Jurkat, Clone E6-1 (cell line): ENCODE measurements at regions not wholly inside any gene's neighbourhood (a gene's known extent, or its start where the extent isn't known, plus 50 kb on each side); places are given as distances from the start of the nearest gene placed in this dataset.
A peak's percentile ranks its signal among the peaks of the same experiment; 100 is the strongest.
"Not testable (repeated sequence)": the region's sequence is repeated elsewhere in the genome, so short reads cannot be mapped to it uniquely, and the experiment has no call there.

ENCODE experiments used
- DNase-seq: peaks from one replicate; pipeline ENCODE4 v3.0.0-alpha.2; 2011; ENCODE audit warnings: low read depth, low spot score
- H3K4me3 ChIP-seq: 2 replicates; pipeline ENCODE4 v1.5.1; 2011; ENCODE audit warnings: mild to moderate bottlenecking, low read length, control low read depth, moderate library complexity

DNA sequence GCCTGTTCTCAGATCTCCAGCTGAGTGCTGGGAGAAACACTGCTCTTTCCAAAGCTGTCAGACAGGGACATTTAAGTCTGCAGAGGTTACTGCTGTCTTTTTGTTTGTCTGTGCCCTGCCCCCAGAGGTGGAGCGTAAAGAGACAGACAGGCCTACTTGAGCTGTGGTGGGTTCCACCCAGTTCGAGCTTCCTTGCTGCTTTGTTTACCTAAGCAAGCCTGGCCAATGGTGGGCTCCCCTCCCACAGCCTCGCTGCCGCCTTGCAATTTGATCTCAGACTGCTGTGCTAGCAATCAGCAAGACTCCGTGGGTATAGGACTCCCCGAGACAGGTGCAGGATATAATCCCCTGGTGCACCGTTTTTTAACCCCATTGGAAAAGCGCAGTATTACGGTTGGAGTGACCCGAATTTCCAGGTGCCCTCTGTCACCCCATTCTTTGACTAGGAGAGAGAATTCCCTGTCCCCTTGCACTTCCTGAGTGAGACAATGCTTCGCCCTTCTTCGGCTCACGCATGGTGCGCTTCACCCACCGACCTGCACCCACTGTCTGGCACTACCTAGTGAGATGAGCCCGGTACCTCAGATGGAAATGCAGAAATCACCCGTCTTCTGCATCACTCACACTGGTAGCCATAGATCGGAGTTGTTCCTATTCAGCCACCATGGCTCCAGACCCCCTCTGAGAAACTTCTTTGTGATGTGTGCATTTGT is 650.3 kb upstream of the ALG10B start:
- no peak overlapping the region for H3K4me3 ChIP-seq
- DNase-seq = no peak

- not testable (repeated sequence) for DNase-seq, H3K4me3 ChIP-seq
Observed at GRCh38 chr12:37668557-37668956, 648.0 kb upstream of the ALG10B start.

DNA sequence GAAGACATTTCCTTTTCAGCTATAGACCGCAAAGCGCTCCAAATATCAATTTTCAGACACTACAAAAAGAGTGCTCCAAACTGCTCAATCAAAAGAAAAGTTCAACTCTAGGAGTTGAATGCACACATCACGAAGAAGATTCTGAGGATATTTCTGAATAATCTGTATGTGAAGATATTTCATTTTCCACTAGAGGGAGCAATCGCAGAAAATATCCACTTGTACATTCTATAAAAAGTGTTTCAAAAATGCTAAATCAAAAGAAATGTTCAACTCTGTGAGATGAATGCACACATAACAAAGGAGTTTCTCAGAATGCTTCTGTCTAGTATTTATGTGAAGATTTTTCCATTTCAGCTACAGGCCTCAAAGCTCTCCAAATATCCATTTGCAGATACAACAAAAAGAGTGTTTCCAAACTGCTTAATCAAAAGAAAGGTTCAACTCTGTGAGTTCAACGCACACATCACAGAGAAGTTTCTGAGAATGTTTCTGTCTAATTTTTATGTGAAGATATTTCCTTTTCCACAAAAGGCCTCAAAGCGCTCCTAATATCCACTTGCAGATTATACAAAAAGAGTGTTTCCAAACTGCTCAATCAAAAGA is 643.8 kb upstream of the ALG10B start:
- no peak overlapping the region for H3K4me3 ChIP-seq
- DNase-seq = peak; percentile 39

- H3K4me3 ChIP-seq = no peak overlapping the region
- DNase-seq = peak; percentile 79
Observed at GRCh38 chr12:37720846-37721245, 595.7 kb upstream of the ALG10B start.

- no peak overlapping the region for H3K4me3 ChIP-seq
- DNase-seq = no peak
Observed at GRCh38 chr12:37733856-37734255, 582.7 kb upstream of the ALG10B start.
